Hindlimb muscle (tissue), 1 donor: ENCODE measurements at regions not wholly inside any gene's neighbourhood (a gene's known extent, or its start where the extent isn't known, plus 50 kb on each side); places are given as distances from the start of the nearest gene placed in this dataset.
"Not testable (repeated sequence)": the region's sequence is repeated elsewhere in the genome, so short reads cannot be mapped to it uniquely, and the experiment has no call there.

ENCODE experiments used
- DNase-seq: peaks from one replicate; pipeline ENCODE4 v3.0.0-alpha.2; 2013

DNA sequence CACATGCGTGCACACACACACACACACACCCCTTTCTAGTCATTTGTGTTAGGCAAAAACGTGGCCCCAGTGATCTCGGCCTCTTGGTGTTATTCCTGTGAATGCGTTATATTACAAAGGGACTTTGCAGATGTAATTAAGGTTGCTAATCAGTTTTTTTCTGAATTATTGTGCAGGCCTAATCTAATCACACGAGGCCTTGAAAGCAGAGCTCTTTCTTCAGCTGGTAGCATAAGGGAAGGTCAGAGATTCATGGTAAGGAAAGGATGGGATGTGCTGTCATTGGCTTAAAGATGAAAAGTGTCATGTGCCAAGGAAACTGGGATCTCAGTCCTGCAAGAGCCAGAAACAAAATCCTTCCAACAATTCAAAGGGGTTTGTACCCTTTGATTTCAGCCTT lies 113.4 kb upstream of the ELAC2 start:
- no peak for DNase-seq

GRCh38 chr17:13129356-13129755 lies 111.5 kb upstream of the ELAC2 start:
- no peak for DNase-seq

GRCh38 chr17:13128676-13129075 lies 110.8 kb upstream of the ELAC2 start:
- no peak for DNase-seq

- DNase-seq, result no peak
These were observed 110.2 kb upstream of the ELAC2 start for GRCh38 chr17:13127921-13128602.

DNA sequence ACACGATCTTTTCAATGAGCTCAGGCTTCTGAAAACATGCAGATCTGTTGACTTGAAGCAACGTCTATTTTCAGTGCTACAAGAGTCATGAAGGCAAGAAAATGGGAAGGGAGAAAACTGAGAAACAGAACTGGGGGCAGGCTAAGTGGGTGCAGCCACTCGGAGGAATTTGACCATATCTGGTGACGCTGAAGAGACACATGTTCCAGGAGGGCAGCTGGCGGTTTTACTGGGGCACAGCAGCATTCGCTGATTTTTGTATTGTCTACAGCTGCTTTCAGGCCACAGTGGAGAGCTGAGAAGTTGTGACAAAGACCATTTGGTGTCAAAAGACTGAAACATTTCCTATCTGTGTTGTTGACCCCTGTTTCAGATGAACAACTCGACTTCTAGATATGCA lies 103.0 kb upstream of the ELAC2 start:
- DNase-seq, result no peak

- no peak for DNase-seq
These were observed 100.5 kb upstream of the ELAC2 start for GRCh38 chr17:13118311-13118710.

- DNase-seq, result no peak
These were observed 99.8 kb upstream of the ELAC2 start for GRCh38 chr17:13117616-13118015.

GRCh38 chr17:13114601-13115031 lies 96.8 kb upstream of the ELAC2 start:
- peak; percentile 31 for DNase-seq

DNA sequence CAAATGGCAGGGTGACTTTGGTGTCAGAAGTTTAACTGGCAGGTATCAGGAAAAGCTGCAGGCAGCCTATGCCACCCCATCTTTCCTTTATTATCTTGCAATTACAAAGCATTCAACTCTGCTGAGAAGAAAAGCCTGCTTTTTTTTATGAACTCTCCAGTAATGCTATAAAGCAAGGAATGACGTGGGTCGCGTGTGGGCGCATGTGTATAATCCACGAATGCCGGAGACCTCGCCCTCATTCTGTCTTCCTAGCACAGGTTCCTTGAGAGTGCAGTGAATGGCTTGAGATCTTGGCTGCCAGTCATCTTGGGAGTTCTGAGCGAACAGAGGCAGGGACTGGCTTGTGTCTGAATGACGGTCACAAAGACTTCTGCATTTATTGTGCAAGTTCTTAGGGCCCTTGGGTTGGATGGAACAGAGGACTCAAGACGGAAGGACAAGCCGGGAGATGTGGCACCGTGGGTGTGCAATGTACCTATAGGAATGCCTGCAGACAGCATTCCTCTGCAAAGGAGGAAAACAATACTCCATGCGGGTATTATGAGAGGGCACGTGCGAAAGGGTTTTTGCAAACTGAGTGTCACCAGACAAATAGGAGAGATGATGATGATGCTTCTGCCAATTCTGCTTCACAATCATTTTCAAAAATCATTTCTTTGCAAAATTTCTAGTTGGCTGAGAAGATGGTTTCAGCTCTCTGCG lies 96.1 kb upstream of the ELAC2 start:
- DNase-seq, result no peak

- DNase-seq, result no peak
These were observed 89.9 kb upstream of the ELAC2 start for GRCh38 chr17:13107676-13108235.

DNA sequence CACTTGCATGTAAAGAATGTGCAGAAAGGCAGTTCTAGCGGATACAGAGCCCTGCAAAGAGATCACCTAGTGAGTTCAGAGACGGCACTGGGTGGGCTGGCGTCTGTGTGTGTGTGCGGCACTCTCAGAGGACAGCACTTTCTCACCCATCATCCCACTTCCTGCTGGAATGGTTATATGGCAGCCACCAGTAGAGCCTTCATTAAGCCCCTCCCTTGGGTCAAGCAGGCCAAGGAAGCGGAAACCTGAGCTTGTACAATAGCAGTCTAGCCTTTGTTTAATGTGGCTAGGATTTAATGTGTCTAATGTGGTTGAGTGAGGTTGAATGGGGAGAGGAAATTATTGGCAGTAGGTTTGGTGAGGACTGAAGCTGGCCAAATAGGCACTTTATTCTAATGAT lies 88.3 kb upstream of the ELAC2 start:
- DNase-seq, result no peak

DNA sequence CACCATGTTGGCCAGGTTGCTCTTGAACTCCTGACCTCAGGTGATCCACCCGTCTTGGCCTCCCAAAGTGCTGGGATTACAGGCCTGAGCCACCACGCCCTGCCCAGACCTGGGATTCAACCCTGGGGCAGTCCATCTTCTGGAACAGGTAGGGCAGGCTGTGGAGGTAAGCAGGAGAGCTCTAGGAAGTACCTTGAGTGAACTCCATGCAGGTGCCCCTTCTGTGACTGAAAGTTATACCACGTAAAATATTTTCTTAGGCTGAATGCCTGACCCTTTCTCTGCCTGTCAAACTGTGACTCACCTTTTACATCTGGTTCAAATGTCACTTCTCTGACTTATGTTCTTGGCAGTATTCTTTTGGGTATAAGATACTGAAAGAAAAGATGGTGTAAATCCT lies 86.7 kb upstream of the ELAC2 start:
- DNase-seq, result no peak

GRCh38 chr17:13102477-13102876 lies 84.7 kb upstream of the ELAC2 start:
- DNase-seq, result no peak

DNA sequence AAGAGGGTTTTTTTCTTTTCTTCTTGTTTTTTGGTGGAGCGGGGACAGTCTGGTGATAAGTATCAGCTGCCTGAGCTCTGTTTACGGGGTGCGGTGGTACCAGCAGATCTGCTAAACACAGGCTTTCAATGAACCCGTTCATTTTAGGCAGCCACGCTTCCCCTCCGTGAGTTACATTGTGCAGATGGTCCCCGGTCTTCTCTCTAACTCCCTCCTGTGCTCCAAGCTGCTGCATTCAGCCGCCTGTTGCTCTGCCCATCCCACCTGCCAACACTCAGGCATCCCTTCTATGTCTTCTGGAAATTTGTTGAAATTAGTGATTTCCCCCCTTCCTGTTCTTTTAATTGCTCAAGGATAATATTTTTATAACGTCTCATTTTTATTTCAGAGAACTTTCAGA lies 82.1 kb upstream of the ELAC2 start:
- DNase-seq, result no peak

DNA sequence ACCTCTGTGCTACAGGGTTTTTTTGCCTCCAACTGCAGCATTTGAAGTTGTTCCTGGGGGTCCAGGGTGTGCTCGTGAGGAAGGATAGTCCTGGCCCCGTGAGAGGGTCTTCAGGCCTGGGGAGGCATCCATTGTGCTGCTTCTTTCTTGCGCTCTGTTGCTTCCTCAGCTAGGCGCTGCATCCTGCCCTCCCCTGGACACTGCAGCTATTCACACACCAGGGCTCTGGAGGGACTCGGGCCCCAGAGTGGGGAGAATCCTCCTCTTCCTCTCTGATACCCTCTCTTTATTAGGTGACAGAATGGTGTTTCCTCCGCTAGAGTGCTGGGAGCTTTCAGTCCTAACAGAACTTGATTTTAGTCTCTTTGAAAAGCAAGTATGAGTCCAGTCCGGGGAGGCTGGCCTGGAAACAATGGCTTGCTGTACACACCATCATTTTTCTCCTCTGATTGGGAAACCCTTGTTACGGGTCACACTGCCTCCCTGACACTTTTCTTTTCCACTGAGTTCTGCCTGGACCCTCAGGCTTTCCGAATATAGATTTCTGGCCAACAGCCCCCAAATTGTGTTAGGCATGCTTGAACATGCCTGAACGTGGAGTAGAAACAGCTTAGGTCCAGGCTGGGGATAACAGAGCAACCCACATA lies 81.4 kb upstream of the ELAC2 start:
- DNase-seq, result no peak

DNA sequence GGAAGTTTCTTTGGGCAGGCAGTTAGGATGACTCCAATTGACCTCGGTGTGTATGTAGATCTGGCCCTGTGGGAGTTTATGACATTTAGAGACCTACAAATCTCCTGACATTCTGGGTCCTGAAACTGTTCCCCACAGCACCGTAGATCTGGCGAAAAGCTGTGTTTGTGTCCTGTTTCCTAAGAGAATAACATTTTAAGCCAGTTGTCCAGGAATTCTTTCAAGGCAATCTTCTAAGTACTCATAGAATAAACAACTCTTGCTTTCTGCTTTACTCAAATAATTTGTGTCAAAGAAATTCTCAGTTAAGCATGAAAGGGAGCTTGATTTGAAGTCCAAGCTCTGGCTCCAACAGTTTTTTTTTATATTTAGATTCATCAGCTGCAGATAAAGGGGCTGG lies 78.5 kb upstream of the ELAC2 start:
- DNase-seq, result no peak

- DNase-seq, result not testable (repeated sequence)
These were observed 74.2 kb upstream of the ELAC2 start for GRCh38 chr17:13092010-13092409.

DNA sequence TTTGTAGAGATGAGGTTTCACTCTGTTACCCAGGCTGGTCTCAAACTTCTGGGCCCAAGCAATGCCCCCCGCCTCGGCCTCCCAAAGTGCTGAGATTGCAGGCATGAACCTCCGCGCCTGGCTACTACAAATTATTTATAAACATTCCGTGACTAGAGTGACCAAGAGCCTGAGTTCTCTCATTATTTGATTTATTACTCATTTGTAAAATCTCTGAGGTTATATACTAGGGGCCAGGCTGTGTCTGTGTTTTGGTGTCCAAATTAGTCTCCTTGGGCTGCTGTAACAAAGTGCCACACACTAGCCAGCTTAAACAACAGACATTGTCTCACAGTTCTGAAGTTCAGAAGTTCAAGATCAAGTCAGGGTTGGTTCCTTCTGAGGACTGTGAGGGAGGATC lies 70.8 kb upstream of the ELAC2 start:
- DNase-seq, result no peak

DNA sequence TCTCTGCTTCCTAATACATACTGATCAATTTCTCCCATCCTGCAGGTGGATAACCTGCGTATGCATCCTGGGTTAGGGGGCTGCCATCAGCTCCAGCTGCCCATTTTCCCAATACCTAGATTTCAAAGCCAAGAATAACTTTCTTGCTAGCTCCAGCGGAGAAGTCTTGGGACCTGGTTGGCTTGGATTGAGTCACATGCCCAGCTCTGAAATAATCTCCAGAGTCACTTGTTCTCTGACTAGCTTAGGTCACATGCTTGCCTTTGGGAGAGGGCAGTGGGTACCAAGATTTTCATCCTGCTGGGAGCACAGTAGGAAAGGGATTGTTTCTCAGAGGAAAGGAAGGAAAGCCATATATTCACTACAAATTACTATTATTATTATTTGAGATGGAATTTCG lies 70.0 kb upstream of the ELAC2 start:
- DNase-seq, result no peak

DNA sequence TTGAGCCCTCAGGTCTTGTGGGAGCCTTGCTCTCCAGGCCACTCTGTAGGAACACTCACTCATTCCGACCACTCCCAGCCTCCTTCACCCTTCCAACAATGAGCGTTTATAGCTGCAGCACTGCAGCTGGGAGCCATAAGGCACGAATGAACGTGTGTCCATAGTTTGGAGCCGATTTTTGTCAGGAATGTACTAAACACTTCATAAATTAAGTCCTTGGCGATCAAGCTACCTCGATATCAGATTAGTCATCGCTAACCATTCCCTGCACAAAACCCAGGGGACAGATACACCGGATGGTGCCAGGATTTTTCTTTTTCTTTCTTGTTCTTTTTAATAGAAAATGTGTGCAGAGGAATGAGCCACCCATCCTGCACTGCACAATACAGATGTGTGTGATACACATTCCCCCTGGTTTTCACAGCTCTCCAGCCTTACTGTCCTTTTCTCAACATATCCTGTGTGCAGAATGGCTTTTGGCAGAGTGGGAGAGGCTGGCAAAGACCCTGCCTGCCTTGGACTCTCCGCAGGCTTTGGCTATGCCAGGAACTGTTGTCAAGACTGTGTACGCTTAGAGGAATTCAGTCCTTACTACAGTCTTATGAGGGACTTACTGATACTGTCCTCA lies 68.4 kb upstream of the ELAC2 start:
- peak; percentile 56 for DNase-seq

- DNase-seq, result no peak
These were observed 67.8 kb upstream of the ELAC2 start for GRCh38 chr17:13085578-13085977.

GRCh38 chr17:13084420-13084819 lies 66.6 kb upstream of the ELAC2 start:
- no peak for DNase-seq
